Esophagus (tissue), 2 donors: ENCODE measurements at regions not wholly inside any gene's neighbourhood (a gene's known extent, or its start where the extent isn't known, plus 50 kb on each side); places are given as distances from the start of the nearest gene placed in this dataset.
"Not testable (repeated sequence)": the region's sequence is repeated elsewhere in the genome, so short reads cannot be mapped to it uniquely, and the experiment has no call there.

Experiments
- H3K27ac ChIP-seq, 2 donors: one replicate each; pipeline ENCODE4 v1.5.1; 2013; ENCODE audit warnings: low read depth in 2 of 2, mild to moderate bottlenecking in 2 of 2, inconsistent platforms in 1 of 2, low read length in 1 of 2, moderate library complexity in 1 of 2
- H3K27me3 ChIP-seq, 2 donors: one replicate each; pipeline ENCODE4 v1.6.1; 2013; ENCODE audit warnings: low read length in 2 of 2, control low read depth in 1 of 2, mild to moderate bottlenecking in 1 of 2; ENCODE audit not compliant: insufficient read depth in 2 of 2, control insufficient read depth in 1 of 2
- H3K36me3 ChIP-seq, 2 donors: one replicate each; pipeline ENCODE4 v1.6.1; 2013; ENCODE audit warnings: low read length in 1 of 2; ENCODE audit not compliant: control insufficient read depth in 2 of 2, insufficient read depth in 2 of 2
- H3K4me1 ChIP-seq, 2 donors: one replicate each; pipeline ENCODE4 v1.6.1; 2013; ENCODE audit warnings: low read length in 1 of 2; ENCODE audit not compliant: control insufficient read depth in 2 of 2, insufficient read depth in 2 of 2
- H3K4me3 ChIP-seq, 2 donors: one replicate each; pipeline ENCODE4 v1.5.1; 2013; ENCODE audit warnings: low read length in 2 of 2, mild to moderate bottlenecking in 2 of 2, low read depth in 1 of 2, moderate library complexity in 1 of 2
- H3K9me3 ChIP-seq, 2 donors: one replicate each; pipeline ENCODE4 v1.6.1; 2013; ENCODE audit warnings: mild to moderate bottlenecking in 2 of 2, low read depth in 1 of 2, low read length in 1 of 2, moderate library complexity in 1 of 2; ENCODE audit not compliant: control insufficient read depth in 2 of 2, insufficient read depth in 1 of 2
- WGBS, 2 donors: extraction: QIAGEN DNeasy Blood & Tissue Kit; methylation state at CpG; one replicate each; pipeline ENCODE4 v1.1.7; 2013; 5-methylcytosine and 5-hydroxymethylcytosine counted together
- donor health status: healthy with polysubstance abuse.
- donor health status: Bipolar disorder and iron deficiency.

DNA sequence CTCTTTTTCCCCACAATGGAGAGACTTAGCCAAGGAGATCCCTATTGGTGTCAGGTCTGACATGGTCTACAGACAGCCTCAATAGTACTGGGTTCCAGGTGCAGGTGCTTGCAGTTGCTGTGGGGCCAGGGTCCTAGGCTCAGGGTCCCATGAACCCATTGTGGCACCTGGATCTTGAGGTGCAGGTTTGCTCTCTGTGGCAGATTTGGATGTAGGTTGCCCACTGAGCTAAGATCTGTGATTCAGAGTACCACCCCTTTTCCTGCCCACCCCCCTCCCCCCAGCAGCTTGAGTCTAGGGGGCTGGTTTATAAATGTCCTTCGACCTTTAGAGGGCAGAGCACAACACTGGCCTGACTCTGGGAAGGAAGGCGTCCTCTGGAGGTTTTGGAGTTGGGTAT, 147.0 kb downstream of the APIP start:
- WGBS, 2 donors = 63 to 83% methylated on average over 2 of the region's 2 CpGs
- no peaks in the 10 kb centered on the region for H3K27me3 ChIP-seq
- H3K4me1 ChIP-seq = no peaks in the 10 kb centered on the region
- no peak overlapping the region for H3K27ac ChIP-seq
- no peak overlapping the region for H3K4me3 ChIP-seq
- H3K36me3 ChIP-seq = no peaks in the 10 kb centered on the region
- H3K9me3 ChIP-seq = no peaks in the 10 kb centered on the region

DNA sequence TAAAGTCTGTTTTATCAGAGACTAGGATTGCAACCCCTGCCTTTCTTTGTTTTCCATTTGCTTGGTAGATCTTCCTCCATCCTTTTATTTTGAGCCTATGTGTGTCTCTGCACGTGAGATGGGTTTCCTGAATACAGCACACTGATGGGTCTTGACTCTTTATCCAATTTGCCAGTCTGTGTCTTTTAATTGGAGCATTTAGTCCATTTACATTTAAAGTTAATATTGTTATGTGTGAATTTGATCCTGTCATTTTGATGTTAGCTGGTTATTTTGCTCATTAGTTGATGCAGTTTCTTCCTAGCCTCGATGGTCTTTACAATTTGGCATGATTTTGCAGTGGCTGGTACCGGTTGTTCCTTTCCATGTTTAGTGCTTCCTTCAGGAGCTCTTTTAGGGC, 141.7 kb downstream of the EHF start:
- not testable (repeated sequence) for H3K27ac ChIP-seq, H3K4me3 ChIP-seq, H3K4me1 ChIP-seq, H3K27me3 ChIP-seq, H3K36me3 ChIP-seq, H3K9me3 ChIP-seq
- WGBS, 2 donors = no CpG with 5 or more reads among the region's 3 CpGs

DNA sequence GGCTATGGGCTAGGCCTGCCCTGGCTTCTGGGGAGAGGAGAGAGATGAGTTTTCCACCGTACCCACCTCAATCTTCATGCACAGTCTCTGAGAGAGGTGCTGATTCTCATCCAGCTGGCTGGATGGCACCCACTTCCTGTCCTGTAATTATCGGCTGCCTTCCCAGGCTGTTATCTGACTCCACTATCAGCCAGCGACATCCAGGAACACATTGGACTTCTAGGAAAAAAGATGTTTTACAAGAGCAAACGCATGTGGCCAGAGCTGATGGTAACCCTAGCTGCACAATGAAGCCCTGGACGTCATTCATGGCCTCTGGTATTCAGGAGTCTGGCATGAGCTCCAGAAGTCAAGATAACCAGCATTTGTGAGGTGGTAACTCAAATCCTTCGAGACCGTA, 137.4 kb downstream of the EHF start:
- Histone ChIP-seq H3K4me3 (no peak overlapping the region), H3K27me3 (no peaks in the 10 kb centered on the region), H3K36me3 (no peaks in the 10 kb centered on the region), H3K27ac (no peak overlapping the region), H3K4me1 (peaks cover 3 to 5% of the 10 kb centered on the region in 2 donors), H3K9me3 (no peaks in the 10 kb centered on the region)
- WGBS, 2 donors = 54 to 63% methylated on average over 7 of the region's 7 CpGs

DNA sequence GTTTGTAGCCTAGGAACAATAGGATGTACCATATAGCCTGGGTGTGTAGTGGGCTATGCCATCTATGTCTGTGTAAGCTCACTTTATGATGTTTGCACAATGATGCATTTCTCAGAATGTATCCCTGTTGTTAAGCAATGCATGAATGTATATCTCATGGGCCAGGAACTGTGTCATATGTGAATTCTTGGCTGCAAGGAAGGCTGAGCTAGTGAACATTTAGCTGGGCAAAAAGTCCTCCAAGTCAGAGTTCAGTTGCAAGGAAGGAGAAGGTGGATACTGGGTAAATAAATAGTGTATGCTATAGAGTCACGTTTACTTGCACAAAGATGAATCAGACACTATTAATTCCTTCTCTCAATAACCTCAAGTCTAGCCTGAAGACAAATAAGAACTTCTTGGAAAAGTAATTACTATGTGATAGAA, 136.1 kb downstream of the EHF start:
- Histone ChIP-seq H3K9me3 (no peaks in the 10 kb centered on the region), H3K27me3 (no peaks in the 10 kb centered on the region), H3K4me1 (peaks cover 3 to 5% of the 10 kb centered on the region in 2 donors), H3K27ac (peak overlapping the region; percentile 42 to 75), H3K36me3 (no peaks in the 10 kb centered on the region), H3K4me3 (no peak overlapping the region)
- 25 to 43% methylated on average over 1 of the region's 1 CpG for WGBS, 2 donors

DNA sequence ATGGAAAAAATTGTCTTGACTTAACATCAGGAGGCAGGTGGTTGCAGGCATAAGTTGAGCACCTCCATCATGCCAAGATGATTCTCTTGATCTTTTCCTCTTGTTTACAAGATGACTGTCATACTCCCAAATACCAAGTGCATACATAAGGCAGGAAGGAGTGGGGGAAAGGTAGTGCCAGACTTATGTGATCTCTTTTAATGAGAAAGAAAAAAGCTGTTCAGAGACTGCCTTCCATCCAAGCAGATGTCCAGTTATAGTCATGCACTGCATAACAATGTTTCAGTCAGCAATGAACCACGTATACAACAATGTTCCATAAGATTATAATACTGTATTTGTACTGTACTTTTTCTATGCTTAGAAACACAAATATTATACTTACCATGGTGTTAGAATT, 135.7 kb downstream of the EHF start:
- peaks cover 3 to 7% of the 10 kb centered on the region in 2 donors for H3K4me1 ChIP-seq
- WGBS, 2 donors = 22 to 46% methylated on average over 1 of the region's 1 CpG
- peak overlapping the region; percentile 15 to 31 for H3K27ac ChIP-seq
- H3K27me3 ChIP-seq = no peaks in the 10 kb centered on the region
- H3K4me3 ChIP-seq = no peak overlapping the region
- no peaks in the 10 kb centered on the region for H3K36me3 ChIP-seq
- H3K9me3 ChIP-seq = no peaks in the 10 kb centered on the region

DNA sequence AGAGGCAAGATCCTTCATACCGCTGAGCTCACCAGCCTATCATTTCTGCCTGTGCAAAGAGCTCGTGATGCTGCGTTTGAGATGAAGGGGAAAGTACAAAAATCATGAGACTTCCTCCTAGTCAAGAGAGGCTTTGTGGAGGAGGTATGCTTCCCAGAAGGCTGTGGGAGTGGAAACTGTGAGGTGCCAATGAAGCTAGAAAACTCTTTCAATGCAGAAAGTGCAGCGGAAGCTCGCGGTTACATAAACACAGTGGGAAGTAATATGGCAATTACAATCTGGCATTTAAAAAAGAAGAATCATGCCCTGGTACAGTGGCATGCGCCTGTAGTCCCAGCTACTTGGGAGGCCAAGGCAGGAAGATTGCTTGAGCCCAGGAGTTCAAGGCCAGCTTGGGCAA, 134.8 kb downstream of the EHF start:
- no peaks in the 10 kb centered on the region for H3K27me3 ChIP-seq
- WGBS, 2 donors = 89 to 92% methylated on average over 7 of the region's 7 CpGs
- H3K9me3 ChIP-seq = no peaks in the 10 kb centered on the region
- H3K4me1 ChIP-seq = peaks cover 3 to 10% of the 10 kb centered on the region in 2 donors
- H3K4me3 ChIP-seq = no peak overlapping the region
- H3K27ac ChIP-seq = no peak overlapping the region
- no peaks in the 10 kb centered on the region for H3K36me3 ChIP-seq

DNA sequence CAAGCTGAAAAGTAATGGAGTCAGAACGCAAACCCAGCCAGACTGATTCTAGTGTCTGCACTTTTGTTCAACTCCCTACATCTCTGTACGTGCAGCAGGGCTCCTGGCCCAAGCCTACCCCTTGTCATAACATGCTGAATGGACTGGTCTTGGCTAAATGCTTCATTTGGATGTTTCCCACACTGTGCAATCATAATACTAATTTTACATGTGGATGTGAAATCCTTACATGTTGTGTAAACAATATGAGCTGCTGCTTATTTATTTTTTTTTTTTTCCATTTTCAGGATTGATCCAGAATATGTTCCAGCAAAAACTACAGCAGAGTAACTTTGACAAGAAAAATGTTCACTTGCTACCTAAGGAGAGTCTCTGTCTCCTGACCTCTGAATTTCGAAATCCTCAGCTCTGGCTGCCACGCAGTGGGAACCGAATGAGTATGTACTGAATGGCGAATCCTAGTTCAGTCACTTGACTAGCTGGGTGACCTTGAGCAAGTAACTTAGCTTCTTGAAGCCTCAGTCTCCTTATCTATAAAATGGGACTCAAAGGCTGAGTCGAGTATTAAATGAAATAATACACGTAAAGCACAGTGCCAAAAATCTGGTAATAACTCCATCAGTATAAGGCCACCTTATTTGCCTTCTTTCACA, 133.4 kb downstream of the EHF start:
- Histone ChIP-seq H3K36me3 (no peaks in the 10 kb centered on the region), H3K27me3 (no peaks in the 10 kb centered on the region), H3K4me1 (peaks cover 3 to 10% of the 10 kb centered on the region in 2 donors), H3K27ac (peak overlapping the region; percentile 72 to 77), H3K4me3 (no peak overlapping the region), H3K9me3 (no peaks in the 10 kb centered on the region)
- WGBS, 2 donors = 49 to 55% methylated on average over 8 of the region's 8 CpGs

DNA sequence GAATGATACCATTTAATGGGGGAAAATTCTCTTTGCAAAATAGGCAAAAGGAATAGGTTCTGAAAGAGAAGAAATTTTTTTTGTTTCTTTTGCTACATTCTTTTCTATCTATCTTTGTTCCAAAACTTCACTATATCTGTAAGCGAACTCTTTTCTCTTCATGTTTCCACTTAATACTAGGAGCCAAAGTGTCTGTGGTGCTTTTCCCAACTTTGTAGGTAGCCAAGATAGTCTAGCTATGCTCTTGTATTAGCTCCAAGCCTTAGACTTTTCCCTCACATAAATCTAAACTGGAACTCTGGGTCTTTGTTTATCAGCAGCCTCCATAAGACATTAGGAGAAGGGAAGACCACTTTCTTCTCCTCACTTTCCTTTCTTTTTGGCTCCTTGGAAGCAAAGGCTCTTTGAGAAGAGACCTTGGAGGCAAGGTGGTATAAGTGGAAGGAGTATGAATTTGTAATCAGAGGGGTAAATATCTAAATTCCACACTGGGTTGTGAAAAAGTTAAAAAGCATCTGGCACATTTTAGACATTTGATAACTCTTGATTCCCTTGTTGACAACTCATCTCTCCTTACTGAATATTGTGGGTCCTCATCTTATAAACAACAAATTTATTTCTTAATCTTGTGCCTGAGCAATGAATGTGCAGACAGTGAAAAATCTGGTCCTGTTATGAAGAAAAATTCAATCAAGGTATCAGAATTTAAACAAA, 130.0 kb downstream of the EHF start:
- H3K27me3 ChIP-seq = no peaks in the 10 kb centered on the region
- H3K9me3 ChIP-seq = no peaks in the 10 kb centered on the region
- 44 to 62% methylated on average over 1 of the region's 1 CpG for WGBS, 2 donors
- H3K4me3 ChIP-seq = no peak overlapping the region
- peak overlapping the region in 1 of 2 donors; percentile 81 for H3K27ac ChIP-seq
- no peaks in the 10 kb centered on the region for H3K36me3 ChIP-seq
- peaks cover 4 to 10% of the 10 kb centered on the region in 2 donors for H3K4me1 ChIP-seq

DNA sequence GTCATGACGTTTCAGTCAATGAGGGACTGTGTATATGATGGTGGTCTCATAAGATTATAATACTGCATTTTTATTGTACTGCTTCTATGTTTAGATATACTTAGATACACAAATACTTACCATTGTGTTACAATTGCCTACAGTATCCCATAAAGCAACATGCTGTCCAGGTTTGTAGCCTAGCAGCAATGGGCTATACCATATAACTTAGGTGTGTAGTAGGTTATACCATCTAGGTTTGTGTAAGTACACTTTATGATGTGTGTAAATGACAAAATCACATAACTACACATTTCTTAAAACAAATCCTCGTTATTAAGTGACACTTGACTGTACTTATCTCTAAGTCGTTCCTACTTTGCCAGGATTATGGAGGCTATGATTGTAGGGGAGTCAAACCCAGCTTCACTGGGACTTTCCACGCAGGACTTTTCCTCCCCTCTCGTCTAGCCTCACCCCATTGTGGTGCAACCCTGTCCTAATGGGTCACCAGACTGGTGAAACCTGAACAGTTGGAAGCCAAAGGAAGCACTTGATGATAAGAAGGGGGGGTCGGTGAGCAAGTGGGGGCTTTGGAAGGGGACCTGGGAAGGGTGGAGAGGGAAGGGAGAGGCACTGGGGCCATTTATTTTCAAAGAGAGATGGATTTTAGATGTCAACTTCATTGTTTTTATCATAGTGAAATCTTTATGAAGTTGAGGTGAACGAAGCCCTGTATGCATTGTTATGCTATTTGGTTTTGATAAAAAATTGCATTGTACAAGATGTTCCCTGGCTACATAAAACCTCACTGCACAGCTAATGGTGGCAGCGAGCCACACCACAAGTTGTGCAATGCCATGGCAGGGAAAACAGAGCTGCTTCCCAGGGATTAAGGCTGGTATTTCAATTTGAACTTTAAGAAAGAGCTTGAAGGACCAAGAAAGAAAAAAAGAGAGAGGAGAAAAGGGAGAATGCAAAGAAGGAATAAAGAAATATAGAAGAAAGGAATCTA, 129.1 kb downstream of the EHF start:
- no peaks in the 10 kb centered on the region for H3K27me3 ChIP-seq
- WGBS, 2 donors = 38 to 48% methylated on average over 8 of the region's 8 CpGs
- no peak overlapping the region for H3K4me3 ChIP-seq
- no peaks in the 10 kb centered on the region for H3K36me3 ChIP-seq
- H3K4me1 ChIP-seq = peaks cover 4 to 10% of the 10 kb centered on the region in 2 donors
- H3K27ac ChIP-seq = peak overlapping the region; percentile 90 to 91
- H3K9me3 ChIP-seq = no peaks in the 10 kb centered on the region
